ENCODE measurements at regions not wholly inside any gene's neighbourhood (a gene's known extent, or its start where the extent isn't known, plus 50 kb on each side); places are given as distances from the start of the nearest gene placed in this dataset.

- Histone ChIP-seq H3K4me3 (ENCODE audit: low read length) (no peak overlapping the region), H3F3A (ENCODE audit: control insufficient read depth, insufficient read depth) (no peaks in the 10 kb centered on the region), H3K9me3 (ENCODE audit: control insufficient read depth, insufficient read depth, low read length) (no peaks in the 10 kb centered on the region), H3K4me2 (ENCODE audit: low read length) (no peak overlapping the region), H3K9me2 (replicated peaks; ENCODE audit: control insufficient read depth, low read length) (no peaks in the 10 kb centered on the region), H3K27ac (ENCODE audit: low read depth, low read length) (no peak overlapping the region), H3K36me3 (ENCODE audit: control insufficient read depth, low read length) (no peaks in the 10 kb centered on the region), H4K20me1 (ENCODE audit: control insufficient read depth, insufficient read depth, low read depth, low read length) (no peaks in the 10 kb centered on the region), H3K27me3 (ENCODE audit: control insufficient read depth, low read length) (no peaks in the 10 kb centered on the region), H3K4me1 (ENCODE audit: control insufficient read depth, low read length) (no peaks in the 10 kb centered on the region), H3K79me2 (ENCODE audit: control insufficient read depth, low read length) (no peaks in the 10 kb centered on the region)
- TF ChIP-seq EZH2phosphoT487 (IDR thresholded peaks at IDR 0.05; ENCODE audit: borderline replicate concordance, low read length) (no peak), CTCF (IDR thresholded peaks at IDR 0.05; ENCODE audit: low read depth, low read length, poor library complexity, severe bottlenecking) (no peak)
Measured at GRCh38 chr1:217186664-217187063, 444.2 kb downstream of the GPATCH2 start.

GRCh38 chr1:217184854-217185253 is 446.0 kb downstream of the GPATCH2 start:
- H3K4me1 ChIP-seq (ENCODE audit: control insufficient read depth, low read length) = no peaks in the 10 kb centered on the region
- no peak overlapping the region for H3K4me2 ChIP-seq (ENCODE audit: low read length)
- H3K4me3 ChIP-seq (ENCODE audit: low read length) = no peak overlapping the region
- no peaks in the 10 kb centered on the region for H3K9me2 ChIP-seq (replicated peaks; ENCODE audit: control insufficient read depth, low read length)
- no peaks in the 10 kb centered on the region for H3K27me3 ChIP-seq (ENCODE audit: control insufficient read depth, low read length)
- H3K9me3 ChIP-seq (ENCODE audit: control insufficient read depth, insufficient read depth, low read length) = no peaks in the 10 kb centered on the region
- H3K36me3 ChIP-seq (ENCODE audit: control insufficient read depth, low read length) = no peaks in the 10 kb centered on the region
- no peak overlapping the region for H3K27ac ChIP-seq (ENCODE audit: low read depth, low read length)
- H3F3A ChIP-seq (ENCODE audit: control insufficient read depth, insufficient read depth) = no peaks in the 10 kb centered on the region
- TF ChIP-seq CTCF (IDR thresholded peaks at IDR 0.05; ENCODE audit: low read depth, low read length, poor library complexity, severe bottlenecking) (no peak), EZH2phosphoT487 (IDR thresholded peaks at IDR 0.05; ENCODE audit: borderline replicate concordance, low read length) (no peak)
- no peaks in the 10 kb centered on the region for H3K79me2 ChIP-seq (ENCODE audit: control insufficient read depth, low read length)
- no peaks in the 10 kb centered on the region for H4K20me1 ChIP-seq (ENCODE audit: control insufficient read depth, insufficient read depth, low read depth, low read length)

- Histone ChIP-seq H4K20me1 (ENCODE audit: control insufficient read depth, insufficient read depth, low read depth, low read length) (no peaks in the 10 kb centered on the region), H3K9me2 (replicated peaks; ENCODE audit: control insufficient read depth, low read length) (no peaks in the 10 kb centered on the region), H3K79me2 (ENCODE audit: control insufficient read depth, low read length) (no peaks in the 10 kb centered on the region), H3K4me3 (ENCODE audit: low read length) (no peak overlapping the region), H3K27ac (ENCODE audit: low read depth, low read length) (no peak overlapping the region), H3K9me3 (ENCODE audit: control insufficient read depth, insufficient read depth, low read length) (no peaks in the 10 kb centered on the region), H3K4me1 (ENCODE audit: control insufficient read depth, low read length) (no peaks in the 10 kb centered on the region), H3F3A (ENCODE audit: control insufficient read depth, insufficient read depth) (no peaks in the 10 kb centered on the region), H3K36me3 (ENCODE audit: control insufficient read depth, low read length) (no peaks in the 10 kb centered on the region), H3K4me2 (ENCODE audit: low read length) (no peak overlapping the region), H3K27me3 (ENCODE audit: control insufficient read depth, low read length) (no peaks in the 10 kb centered on the region)
- TF ChIP-seq EZH2phosphoT487 (IDR thresholded peaks at IDR 0.05; ENCODE audit: borderline replicate concordance, low read length) (no peak), CTCF (IDR thresholded peaks at IDR 0.05; ENCODE audit: low read depth, low read length, poor library complexity, severe bottlenecking) (no peak)
Measured at GRCh38 chr1:217182992-217183391, 447.9 kb downstream of the GPATCH2 start.

GRCh38 chr1:217181756-217182155 is 449.1 kb downstream of the GPATCH2 start:
- TF ChIP-seq CTCF (IDR thresholded peaks at IDR 0.05; ENCODE audit: low read depth, low read length, poor library complexity, severe bottlenecking) (no peak), EZH2phosphoT487 (IDR thresholded peaks at IDR 0.05; ENCODE audit: borderline replicate concordance, low read length) (no peak)
- no peaks in the 10 kb centered on the region for H3K4me1 ChIP-seq (ENCODE audit: control insufficient read depth, low read length)
- H3K9me2 ChIP-seq (replicated peaks; ENCODE audit: control insufficient read depth, low read length) = no peaks in the 10 kb centered on the region
- no peaks in the 10 kb centered on the region for H4K20me1 ChIP-seq (ENCODE audit: control insufficient read depth, insufficient read depth, low read depth, low read length)
- H3K4me3 ChIP-seq (ENCODE audit: low read length) = no peak overlapping the region
- no peaks in the 10 kb centered on the region for H3F3A ChIP-seq (ENCODE audit: control insufficient read depth, insufficient read depth)
- H3K27ac ChIP-seq (ENCODE audit: low read depth, low read length) = no peak overlapping the region
- no peaks in the 10 kb centered on the region for H3K27me3 ChIP-seq (ENCODE audit: control insufficient read depth, low read length)
- no peak overlapping the region for H3K4me2 ChIP-seq (ENCODE audit: low read length)
- H3K79me2 ChIP-seq (ENCODE audit: control insufficient read depth, low read length) = no peaks in the 10 kb centered on the region
- no peaks in the 10 kb centered on the region for H3K9me3 ChIP-seq (ENCODE audit: control insufficient read depth, insufficient read depth, low read length)
- H3K36me3 ChIP-seq (ENCODE audit: control insufficient read depth, low read length) = no peaks in the 10 kb centered on the region

All from DOHH2 (cell line).